SK-N-SH treated with all-trans-retinoic acid at 6 μM for 48 hours (cell line): ENCODE measurements at regions not wholly inside any gene's neighbourhood (a gene's known extent, or its start where the extent isn't known, plus 50 kb on each side); places are given as distances from the start of the nearest gene placed in this dataset.

Source experiments
- ATAC-seq: fragments of 200-7000 bp; cut with Tn5 transposase; 3 replicates; pipeline ENCODE4 v1.9.1; 2020; ENCODE audit warnings: mild to moderate bottlenecking, moderate library complexity
- ARNTL ChIP-seq: fragments of 450-650 bp; formaldehyde crosslinking; IDR thresholded peaks from 2 replicates; pipeline ENCODE4 v1.5.0; 2020; ENCODE audit warnings: low read depth, mild to moderate bottlenecking, moderate library complexity, borderline replicate concordance
- BACH2 ChIP-seq: fragments of 250-450 bp; sonication (Bioruptor Pico); IDR thresholded peaks from 2 replicates; pipeline ENCODE4 v1.9.0; 2021; ENCODE audit warnings: mild to moderate bottlenecking, borderline replicate concordance
- CSDC2 ChIP-seq: fragments of 250-450 bp; sonication (Bioruptor Pico); IDR thresholded peaks from 2 replicates; pipeline ENCODE4 v1.5.0; 2020; ENCODE audit warnings: mild to moderate bottlenecking, moderate library complexity
- CSRNP3 ChIP-seq: fragments of 250-450 bp; sonication (Bioruptor Pico); IDR thresholded peaks from 2 replicates; pipeline ENCODE4 v1.5.1; 2021; ENCODE audit warnings: mild to moderate bottlenecking, moderate library complexity
- ESRRG ChIP-seq: fragments of 250-450 bp; sonication (Bioruptor Pico); IDR thresholded peaks from 2 replicates; pipeline ENCODE4 v1.6.1; 2021; ENCODE audit warnings: mild to moderate bottlenecking
- GLIS3 ChIP-seq: fragments of 250-450 bp; sonication (Bioruptor Pico); IDR thresholded peaks from 2 replicates; pipeline ENCODE4 v1.5.0; 2020; ENCODE audit warnings: mild to moderate bottlenecking, moderate library complexity
- ISL1 ChIP-seq: fragments of 250-450 bp; sonication (Bioruptor Pico); IDR thresholded peaks from 2 replicates; pipeline ENCODE4 v2.1.2; 2022; ENCODE audit warnings: mild to moderate bottlenecking, moderate library complexity
- OSR1 ChIP-seq: fragments of 250-450 bp; sonication (Bioruptor Pico); IDR thresholded peaks from 2 replicates; pipeline ENCODE4 v1.8.0; 2022; ENCODE audit warnings: moderate library complexity, mild to moderate bottlenecking, inconsistent platforms
- POU6F1 ChIP-seq: fragments of 250-450 bp; sonication (Bioruptor Pico); IDR thresholded peaks from 2 replicates; pipeline ENCODE4 v1.8.0; 2021; ENCODE audit warnings: low read depth, mild to moderate bottlenecking, moderate library complexity, borderline replicate concordance
- PPARA ChIP-seq: fragments of 250-450 bp; sonication (Bioruptor Pico); IDR thresholded peaks from 2 replicates; pipeline ENCODE4 v1.5.0; 2020; ENCODE audit warnings: mild to moderate bottlenecking, borderline replicate concordance
- RARB ChIP-seq: fragments of 250-450 bp; sonication (Bioruptor Pico); IDR thresholded peaks from 2 replicates; pipeline ENCODE4 v1.8.0; 2021; ENCODE audit warnings: mild to moderate bottlenecking, moderate library complexity
- TCF4 ChIP-seq: fragments of 250-450 bp; sonication (Bioruptor Pico); IDR thresholded peaks from 2 replicates; pipeline ENCODE4 v1.8.0; 2021; ENCODE audit warnings: mild to moderate bottlenecking, moderate library complexity, borderline replicate concordance
- TOX ChIP-seq: fragments of 250-450 bp; sonication (Bioruptor Pico); IDR thresholded peaks from 2 replicates; pipeline ENCODE4 v1.8.0; 2021; ENCODE audit warnings: mild to moderate bottlenecking, moderate library complexity, borderline replicate concordance
- ZC3H10 ChIP-seq: fragments of 250-450 bp; sonication (Bioruptor Pico); IDR thresholded peaks from 2 replicates; pipeline ENCODE4 v1.5.1; 2021; ENCODE audit warnings: mild to moderate bottlenecking, moderate library complexity
- ZFP3 ChIP-seq: fragments of 250-450 bp; sonication (Bioruptor Pico); IDR thresholded peaks from 2 replicates; pipeline ENCODE4 v1.5.0; 2020; ENCODE audit warnings: mild to moderate bottlenecking, moderate library complexity
- ZFP30 ChIP-seq: fragments of 450-650 bp; formaldehyde crosslinking; IDR thresholded peaks from 2 replicates; pipeline ENCODE4 v1.5.0; 2022; ENCODE audit warnings: mild to moderate bottlenecking, moderate library complexity
- ZNF565 ChIP-seq: fragments of 450-650 bp; formaldehyde crosslinking; conservative IDR thresholded peaks from 2 replicates; pipeline ENCODE4 v1.5.0; 2020; ENCODE audit warnings: low read depth, mild to moderate bottlenecking, moderate library complexity
- ZNF70 ChIP-seq: fragments of 450-650 bp; formaldehyde crosslinking; IDR thresholded peaks from 2 replicates; pipeline ENCODE4 v1.5.0; 2020; ENCODE audit warnings: mild to moderate bottlenecking, moderate library complexity
- TF ChIP-seq, protein P1 (sequence below): fragments of 250-450 bp; sonication (Bioruptor Pico); IDR thresholded peaks from 2 replicates; pipeline ENCODE4 v1.5.1; 2020; ENCODE audit warnings: low read depth, mild to moderate bottlenecking, moderate library complexity
- TF ChIP-seq, protein P2 (sequence below): fragments of 250-450 bp; sonication (Bioruptor Pico); IDR thresholded peaks from 2 replicates; pipeline ENCODE4 v1.8.0; 2020; ENCODE audit warnings: mild to moderate bottlenecking, moderate library complexity, borderline replicate concordance

DNA sequence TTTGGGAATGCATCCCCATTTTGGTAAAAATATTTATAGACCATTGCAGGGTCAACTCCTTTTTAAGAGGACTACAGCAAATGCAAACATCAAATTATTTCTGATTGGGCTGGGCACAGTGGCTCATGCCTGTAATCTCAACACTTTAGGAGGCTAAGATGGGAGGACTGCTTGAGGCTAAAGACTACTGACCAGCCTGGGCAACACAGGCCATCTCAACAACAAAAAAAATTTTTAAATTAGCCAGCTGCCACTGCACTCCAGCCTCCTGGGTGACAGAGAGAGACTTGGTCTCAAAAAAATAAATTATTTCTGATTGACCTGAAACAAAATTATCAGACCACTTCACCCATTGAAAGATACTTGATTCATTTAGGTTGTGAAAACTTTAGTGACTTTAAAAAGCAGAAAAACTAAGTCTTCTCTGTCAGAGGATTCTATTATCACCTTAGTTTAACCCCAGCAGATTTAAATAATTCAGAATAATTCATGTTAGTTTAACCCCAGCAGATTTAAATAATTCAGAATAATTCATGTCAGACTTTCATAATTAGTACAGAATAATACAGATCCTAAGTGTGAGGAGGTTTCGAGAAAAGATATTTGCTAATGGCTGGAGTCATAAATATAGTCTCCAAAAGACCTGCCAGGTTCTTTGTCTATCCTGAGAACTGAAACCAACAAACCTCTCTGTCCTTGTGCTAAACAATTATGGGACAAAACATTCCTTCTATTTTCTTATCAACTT, 183.6 kb upstream of the STT3B start:
- ATAC-seq, result no peak
- no peak for TF ChIP-seq ESRRG
- TF ChIP-seq ARNTL (CRISPR knock-in tag), result no peak
- no peak for TF ChIP-seq POU6F1 (CRISPR knock-in tag)
- TF ChIP-seq ZC3H10 (CRISPR knock-in tag), result no peak
- TF ChIP-seq PPARA (CRISPR knock-in tag), result no peak
- TF ChIP-seq CSDC2 (CRISPR knock-in tag), result no peak
- TF ChIP-seq ZFP30 (CRISPR knock-in tag), result no peak
- TF ChIP-seq TCF4 (CRISPR knock-in tag), result no peak
- TF ChIP-seq ZNF70, result no peak
- no peak for TF ChIP-seq ZFP3 (CRISPR knock-in tag)

DNA sequence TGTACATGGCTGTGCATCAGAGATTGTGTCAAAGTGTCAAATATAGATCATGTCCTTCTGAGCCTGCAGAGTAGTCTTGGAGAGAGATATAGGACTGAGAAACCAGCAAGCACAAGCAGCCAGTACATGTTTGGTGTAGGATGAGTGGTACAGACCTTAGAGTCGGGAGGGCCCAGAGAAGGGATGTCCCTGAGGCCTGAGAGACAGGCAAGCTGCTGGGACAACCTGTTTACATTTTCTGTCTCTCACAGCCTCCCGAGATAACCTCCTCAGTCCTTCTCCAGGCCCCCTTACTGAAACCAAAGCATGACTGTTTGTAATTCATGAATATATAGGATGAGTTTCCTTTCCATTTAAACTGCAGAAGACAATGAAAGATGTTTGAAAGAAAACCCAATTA, 182.4 kb upstream of the STT3B start:
- TF ChIP-seq, protein P1, sequence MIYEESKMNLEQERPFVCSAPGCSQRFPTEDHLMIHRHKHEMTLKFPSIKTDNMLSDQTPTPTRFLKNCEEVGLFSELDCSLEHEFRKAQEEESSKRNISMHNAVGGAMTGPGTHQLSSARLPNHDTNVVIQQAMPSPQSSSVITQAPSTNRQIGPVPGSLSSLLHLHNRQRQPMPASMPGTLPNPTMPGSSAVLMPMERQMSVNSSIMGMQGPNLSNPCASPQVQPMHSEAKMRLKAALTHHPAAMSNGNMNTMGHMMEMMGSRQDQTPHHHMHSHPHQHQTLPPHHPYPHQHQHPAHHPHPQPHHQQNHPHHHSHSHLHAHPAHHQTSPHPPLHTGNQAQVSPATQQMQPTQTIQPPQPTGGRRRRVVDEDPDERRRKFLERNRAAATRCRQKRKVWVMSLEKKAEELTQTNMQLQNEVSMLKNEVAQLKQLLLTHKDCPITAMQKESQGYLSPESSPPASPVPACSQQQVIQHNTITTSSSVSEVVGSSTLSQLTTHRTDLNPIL, result no peak
- no peak for TF ChIP-seq ZC3H10 (CRISPR knock-in tag)
- TF ChIP-seq, all 23 proteins: peak for 0
- ATAC-seq, result no peak

GRCh38 chr3:31352331-31352730, 180.4 kb upstream of the STT3B start:
- TF ChIP-seq BACH2 (CRISPR knock-in tag) (no peak), OSR1 (CRISPR knock-in tag) (no peak), TCF4 (CRISPR knock-in tag) (no peak), ZFP3 (CRISPR knock-in tag) (no peak), CSRNP3 (CRISPR knock-in tag) (no peak), ZFP30 (CRISPR knock-in tag) (no peak), TOX (no peak), RARB (CRISPR knock-in tag) (no peak), ZNF565 (CRISPR knock-in tag) (no peak), ISL1 (CRISPR knock-in tag) (no peak), ESRRG (no peak), POU6F1 (CRISPR knock-in tag) (no peak), PPARA (CRISPR knock-in tag) (no peak), GLIS3 (CRISPR knock-in tag) (no peak)
- TF ChIP-seq, protein P2, sequence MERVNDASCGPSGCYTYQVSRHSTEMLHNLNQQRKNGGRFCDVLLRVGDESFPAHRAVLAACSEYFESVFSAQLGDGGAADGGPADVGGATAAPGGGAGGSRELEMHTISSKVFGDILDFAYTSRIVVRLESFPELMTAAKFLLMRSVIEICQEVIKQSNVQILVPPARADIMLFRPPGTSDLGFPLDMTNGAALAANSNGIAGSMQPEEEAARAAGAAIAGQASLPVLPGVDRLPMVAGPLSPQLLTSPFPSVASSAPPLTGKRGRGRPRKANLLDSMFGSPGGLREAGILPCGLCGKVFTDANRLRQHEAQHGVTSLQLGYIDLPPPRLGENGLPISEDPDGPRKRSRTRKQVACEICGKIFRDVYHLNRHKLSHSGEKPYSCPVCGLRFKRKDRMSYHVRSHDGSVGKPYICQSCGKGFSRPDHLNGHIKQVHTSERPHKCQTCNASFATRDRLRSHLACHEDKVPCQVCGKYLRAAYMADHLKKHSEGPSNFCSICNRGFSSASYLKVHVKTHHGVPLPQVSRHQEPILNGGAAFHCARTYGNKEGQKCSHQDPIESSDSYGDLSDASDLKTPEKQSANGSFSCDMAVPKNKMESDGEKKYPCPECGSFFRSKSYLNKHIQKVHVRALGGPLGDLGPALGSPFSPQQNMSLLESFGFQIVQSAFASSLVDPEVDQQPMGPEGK (CRISPR knock-in tag), result no peak
- TF ChIP-seq, protein P1, result no peak
- ATAC-seq, result no peak
